BLaER1 treated with 17β-estradiol and CSF1 and Interleukin-3, amounts not matched to agents 10 nM and 100 nM (cell line): ENCODE measurements at regions not wholly inside any gene's neighbourhood (a gene's known extent, or its start where the extent isn't known, plus 50 kb on each side); places are given as distances from the start of the nearest gene placed in this dataset.
"Not testable (repeated sequence)": the region's sequence is repeated elsewhere in the genome, so short reads cannot be mapped to it uniquely, and the experiment has no call there.

ENCODE experiments used
- H3K27ac ChIP-seq, 11 experiments: shearing (Covaris generic); formaldehyde crosslinking; 2 replicates each; pipeline ENCODE4 v1.8.1; 2022
- H3K27me3 ChIP-seq, 11 experiments: shearing (Covaris generic); formaldehyde crosslinking; 2 replicates each; pipeline ENCODE4 v1.8.1; 2022
- H3K36me3 ChIP-seq, 11 experiments: shearing (Covaris generic); formaldehyde crosslinking; 2 replicates each; pipeline ENCODE4 v1.8.1; 2022
- H3K4me1 ChIP-seq, 10 experiments: shearing (Covaris generic); formaldehyde crosslinking; 2 replicates each; pipeline ENCODE4 v1.8.1; 2022
- H3K4me2 ChIP-seq, 11 experiments: shearing (Covaris generic); formaldehyde crosslinking; 2 replicates each; pipeline ENCODE4 v1.8.1; 2022
- H3K4me3 ChIP-seq, 10 experiments: shearing (Covaris generic); formaldehyde crosslinking; 2 replicates each; pipeline ENCODE4 v1.8.1; 2022
- H3K9ac ChIP-seq, 11 experiments: shearing (Covaris generic); formaldehyde crosslinking; 2 replicates each; pipeline ENCODE4 v1.8.1; 2022
- H3K9me3 ChIP-seq, 11 experiments: shearing (Covaris generic); formaldehyde crosslinking; replicated peaks in 1 of 11; 2 replicates each; pipeline ENCODE4 v1.8.1; 2022
- H4K20me1 ChIP-seq, 11 experiments: shearing (Covaris generic); formaldehyde crosslinking; 2 replicates each; pipeline ENCODE4 v1.8.1; 2022
- Cebpa-rat ChIP-seq, 11 experiments: shearing (Covaris generic); IDR thresholded peaks; 2 replicates each; pipeline ENCODE4 v1.8.1; 2022

GRCh38 chr6:34646714-34647113 is 49.9 kb downstream of the ILRUN start:
- peaks cover 0 to 95% (median 13%) of the 10 kb centered on the region in 11 experiments; a peak in 11 of 22 replicates for H4K20me1 ChIP-seq

GRCh38 chr6:34645627-34646026 is 50.9 kb downstream of the ILRUN start:
- Histone ChIP-seq H3K27ac (0 out of 22 replicates have a peak overlapping the region, but pooled peaks of 2 of the 11 experiments have one; percentile 3 to 28), H4K20me1 (peaks cover 0 to 97% (median 13%) of the 10 kb centered on the region in 11 experiments; a peak in 10 of 22 replicates), H3K27me3 (no peaks in the 10 kb centered on the region), H3K4me3 (no peak overlapping the region), H3K4me2 (peak overlapping the region in 2 of 11 experiments; percentile 27 to 43; a peak in 2 of 22 replicates), H3K9me3 (no peaks in the 10 kb centered on the region), H3K36me3 (peaks cover 59 to 99% (median 86%) of the 10 kb centered on the region in 11 experiments), H3K4me1 (peaks cover 0 to 21% (median 12%) of the 10 kb centered on the region in 10 experiments; a peak in 12 of 20 replicates), H3K9ac (no peak overlapping the region)
- no peak for TF ChIP-seq Cebpa-rat (IDR thresholded peaks at IDR 0.05)

More at GRCh38 chr6:34646714-34647113, 49.9 kb downstream of the ILRUN start:
- Histone ChIP-seq H3K4me2 (no peak overlapping the region), H3K36me3 (peaks cover 65 to 100% (median 86%) of the 10 kb centered on the region in 11 experiments), H3K9me3 (no peaks in the 10 kb centered on the region), H3K4me1 (peaks cover 0 to 21% (median 12%) of the 10 kb centered on the region in 10 experiments; a peak in 12 of 20 replicates), H3K4me3 (no peak overlapping the region), H3K9ac (no peak overlapping the region), H3K27me3 (no peaks in the 10 kb centered on the region), H3K27ac (no peak overlapping the region)
- TF ChIP-seq Cebpa-rat (IDR thresholded peaks at IDR 0.05), result no peak

GRCh38 chr6:34644716-34645115 is 51.9 kb downstream of the ILRUN start:
- Histone ChIP-seq H4K20me1 (peaks cover 0 to 97% (median 7%) of the 10 kb centered on the region in 11 experiments; a peak in 9 of 22 replicates), H3K4me2 (peak overlapping the region in 6 of 11 experiments; percentile 11 to 47 (median 35); a peak in 9 of 22 replicates), H3K9me3 (no peaks in the 10 kb centered on the region), H3K27ac (peak overlapping the region in 2 of 11 experiments; percentile 3 to 28; a peak in 1 of 22 replicates), H3K9ac (no peak overlapping the region), H3K4me1 (peaks cover 0 to 21% (median 12%) of the 10 kb centered on the region in 10 experiments; a peak in 12 of 20 replicates), H3K27me3 (no peaks in the 10 kb centered on the region), H3K4me3 (no peak overlapping the region), H3K36me3 (peaks cover 64 to 98% (median 84%) of the 10 kb centered on the region in 11 experiments)
- no peak for TF ChIP-seq Cebpa-rat (IDR thresholded peaks at IDR 0.05)

- Histone ChIP-seq H3K27me3 (no peaks in the 10 kb centered on the region), H3K9me3 (no peaks in the 10 kb centered on the region)
- no peak for TF ChIP-seq Cebpa-rat (IDR thresholded peaks at IDR 0.05)
These were observed 54.1 kb downstream of the ILRUN start for GRCh38 chr6:34642427-34642826.

GRCh38 chr6:34640074-34640849 is 56.3 kb downstream of the ILRUN start:
- peaks cover 6 to 18% (median 11%) of the 10 kb centered on the region in 10 experiments for H3K4me1 ChIP-seq
- H3K4me3 ChIP-seq, H3K27me3 ChIP-seq, H3K9ac ChIP-seq, H3K27ac ChIP-seq, H3K4me2 ChIP-seq, H3K9me3 ChIP-seq: not testable (repeated sequence)
- H3K36me3 ChIP-seq, result peaks cover 50 to 88% (median 72%) of the 10 kb centered on the region in 11 experiments
- H4K20me1 ChIP-seq, result peaks cover 0 to 76% (median 5%) of the 10 kb centered on the region in 11 experiments; a peak in 8 of 22 replicates

More at GRCh38 chr6:34642427-34642826, 54.1 kb downstream of the ILRUN start:
- H3K36me3 ChIP-seq, result peaks cover 63 to 98% (median 81%) of the 10 kb centered on the region in 11 experiments
- no peak overlapping the region for H3K9ac ChIP-seq
- H4K20me1 ChIP-seq, result peaks cover 0 to 97% (median 5%) of the 10 kb centered on the region in 11 experiments; a peak in 8 of 22 replicates
- peaks cover 0 to 21% (median 12%) of the 10 kb centered on the region in 10 experiments; a peak in 12 of 20 replicates for H3K4me1 ChIP-seq
- H3K4me2 ChIP-seq, result no peak overlapping the region
- H3K4me3 ChIP-seq, result no peak overlapping the region
- H3K27ac ChIP-seq, result no peak overlapping the region

- H3K4me1 ChIP-seq, result peaks cover 0 to 8% (median 6%) of the 10 kb centered on the region in 10 experiments; a peak in 15 of 20 replicates
- no peak for TF ChIP-seq Cebpa-rat (IDR thresholded peaks at IDR 0.05)
- H3K9me3 ChIP-seq, result no peaks in the 10 kb centered on the region
- no peak overlapping the region for H3K9ac ChIP-seq
- H3K36me3 ChIP-seq, result peaks cover 42 to 85% (median 64%) of the 10 kb centered on the region in 11 experiments
- H4K20me1 ChIP-seq, result peaks cover 0 to 76% (median 4%) of the 10 kb centered on the region in 11 experiments; a peak in 6 of 22 replicates
- no peak overlapping the region for H3K27ac ChIP-seq
- no peak overlapping the region for H3K4me3 ChIP-seq
- no peak overlapping the region for H3K4me2 ChIP-seq
- no peaks in the 10 kb centered on the region for H3K27me3 ChIP-seq
These were observed 57.5 kb downstream of the ILRUN start for GRCh38 chr6:34638834-34639736.

- no peak overlapping the region for H3K9ac ChIP-seq
- no peaks in the 10 kb centered on the region for H3K9me3 ChIP-seq
- no peak for TF ChIP-seq Cebpa-rat (IDR thresholded peaks at IDR 0.05)
- no peak overlapping the region for H3K27ac ChIP-seq
- H3K4me3 ChIP-seq, result no peak overlapping the region
- peaks cover 0 to 37% (median 0%) of the 10 kb centered on the region in 11 experiments; a peak in 4 of 22 replicates for H4K20me1 ChIP-seq
- peaks cover 26 to 74% (median 45%) of the 10 kb centered on the region in 11 experiments for H3K36me3 ChIP-seq
- H3K4me2 ChIP-seq, result no peak overlapping the region
- H3K4me1 ChIP-seq, result peaks cover 0 to 15% (median 6%) of the 10 kb centered on the region in 10 experiments; a peak in 15 of 20 replicates
- no peaks in the 10 kb centered on the region for H3K27me3 ChIP-seq
These were observed 62.8 kb downstream of the ILRUN start for GRCh38 chr6:34633785-34634184.

GRCh38 chr6:34633256-34633655 is 63.3 kb downstream of the ILRUN start:
- H3K9ac ChIP-seq, result no peak overlapping the region
- no peaks in the 10 kb centered on the region for H3K9me3 ChIP-seq
- TF ChIP-seq Cebpa-rat (IDR thresholded peaks at IDR 0.05), result no peak
- peaks cover 30 to 74% (median 46%) of the 10 kb centered on the region in 11 experiments for H3K36me3 ChIP-seq
- no peaks in the 10 kb centered on the region for H3K27me3 ChIP-seq
- H3K4me3 ChIP-seq, result no peak overlapping the region
- H3K4me2 ChIP-seq, result no peak overlapping the region
- peaks cover 0 to 15% (median 6%) of the 10 kb centered on the region in 10 experiments; a peak in 15 of 20 replicates for H3K4me1 ChIP-seq
- H3K27ac ChIP-seq, result no peak overlapping the region
- H4K20me1 ChIP-seq, result peaks cover 0 to 31% (median 0%) of the 10 kb centered on the region in 11 experiments; a peak in 4 of 22 replicates
